Caco-2 (cell line): ENCODE measurements at regions not wholly inside any gene's neighbourhood (a gene's known extent, or its start where the extent isn't known, plus 50 kb on each side); places are given as distances from the start of the nearest gene placed in this dataset.

ENCODE experiments used
- BruUV-seq: library from RNA; stranded (reverse); fragments of 400-500 nt; replicated peaks from 2 replicates; lab custom pipeline; 2021; lab: Mats Ljungman, UMichigan
- CTCF ChIA-PET: fragments of 300-600 bp; sonication (Branson Sonifier 250); formaldehyde crosslinking; loops from one replicate; lab custom pipeline; 2022; ENCODE audit warnings: antibody characterized with exemption; lab: Charles Lee
- POLR2A ChIA-PET: fragments of 300-600 bp; sonication (Branson Sonifier 250); formaldehyde crosslinking; loops from one replicate; lab custom pipeline; 2022; ENCODE audit warnings: antibody characterized with exemption; lab: Charles Lee
- DNase-seq, 2 experiments: peaks; one replicate each; pipeline versions ENCODE4 v3.0.0 to v3.0.0-alpha.2; 2020 to 2022
- H3K27me3 ChIP-seq: replicated peaks from 2 replicates; pipeline ENCODE4 v1.6.0; 2011; ENCODE audit warnings: low read length; ENCODE audit not compliant: control insufficient read depth, insufficient read depth
- H3K36me3 ChIP-seq: 2 replicates; pipeline ENCODE4 v1.5.1; 2011; ENCODE audit warnings: low read length; ENCODE audit not compliant: control insufficient read depth, insufficient read depth
- H3K4me1 ChIP-seq: fragments of 250-450 bp; sonication (Bioruptor Pico); 2 replicates; pipeline ENCODE4 v1.5.1; 2020; ENCODE audit warnings: mild to moderate bottlenecking
- H3K4me3 ChIP-seq: 2 replicates; pipeline ENCODE4 v1.5.1; 2011; ENCODE audit warnings: low read depth, mild to moderate bottlenecking, control low read depth, low read length
- H3K9me3 ChIP-seq: fragments of 250-450 bp; sonication (Bioruptor Pico); 2 replicates; pipeline ENCODE4 v1.5.1; 2020; ENCODE audit warnings: mild to moderate bottlenecking, moderate library complexity
- H3K27ac Mint-ChIP-seq: one replicate; pipeline ENCODE4 v1.8.0; 2022; ENCODE audit warnings: mixed read lengths; ENCODE audit not compliant: unreplicated experiment
- H3K27me3 Mint-ChIP-seq: one replicate; pipeline ENCODE4 v1.8.0; 2022; ENCODE audit warnings: mixed read lengths; ENCODE audit not compliant: insufficient read depth, unreplicated experiment
- H3K36me3 Mint-ChIP-seq: one replicate; pipeline ENCODE4 v1.8.0; 2022; ENCODE audit warnings: mild to moderate bottlenecking, mixed read lengths; ENCODE audit not compliant: insufficient read depth, unreplicated experiment
- H3K4me1 Mint-ChIP-seq: one replicate; pipeline ENCODE4 v1.8.0; 2022; ENCODE audit warnings: low read depth, mixed read lengths; ENCODE audit not compliant: unreplicated experiment
- H3K4me3 Mint-ChIP-seq: one replicate; pipeline ENCODE4 v1.8.0; 2022; ENCODE audit warnings: mild to moderate bottlenecking, moderate library complexity, mixed read lengths; ENCODE audit not compliant: unreplicated experiment
- H3K9me3 Mint-ChIP-seq: one replicate; pipeline ENCODE4 v1.8.0; 2022; ENCODE audit warnings: mixed read lengths; ENCODE audit not compliant: unreplicated experiment
- CTCF ChIP-seq, 2 experiments: fragments of 200-600 bp in 1 of 2; IDR thresholded peaks; 1 replicate in 1 of 2; 2 replicates in 1 of 2; pipeline versions ENCODE4 v1.5.1 to v1.8.0; 2011 to 2022; ENCODE audit warnings: antibody characterized with exemption in 1 of 2, control low read depth in 1 of 2, inconsistent platforms in 1 of 2, low read depth in 1 of 2, low read length in 1 of 2, mild to moderate bottlenecking in 1 of 2, moderate library complexity in 1 of 2; ENCODE audit not compliant: insufficient read depth in 1 of 2, severe bottlenecking in 1 of 2, unreplicated experiment in 1 of 2
- intact Hi-C: fragments of 100-400 bp; cut with micrococcal nuclease; formaldehyde crosslinking; loops from one replicate; pipeline ENCODE4 v1.10.0; 2022; ENCODE audit not compliant: unreplicated experiment

GRCh38 chr2:125274718-125275117 is 1249.6 kb downstream of the CNTNAP5 start:
- Histone ChIP-seq H3K36me3 (no peaks in the 10 kb centered on the region), H3K4me3 (no peak overlapping the region), H3K27me3 (no peaks in the 10 kb centered on the region), H3K4me1 (no peaks in the 10 kb centered on the region), H3K9me3 (no peaks in the 10 kb centered on the region)
- Mint-ChIP-seq H3K27me3 (no peaks in the 10 kb centered on the region), H3K36me3 (no peaks in the 10 kb centered on the region), H3K4me3 (no peak overlapping the region), H3K4me1 (no peaks in the 10 kb centered on the region), H3K27ac (no peak overlapping the region), H3K9me3 (peaks cover 7% of the 10 kb centered on the region)
- CTCF ChIA-PET, result no interaction called here
- no TSS peak for BruUV-seq
- intact Hi-C loops, result no loop called here
- TF ChIP-seq CTCF (IDR thresholded peaks at IDR 0.05; ENCODE audit: insufficient read depth in 1 of 2, low read depth in 1 of 2, low read length in 1 of 2, severe bottlenecking in 1 of 2, unreplicated experiment in 1 of 2), result no peak
- no peak for DNase-seq
- POLR2A ChIA-PET, result no interaction called here

- H3K9me3 Mint-ChIP-seq, result peaks cover 7% of the 10 kb centered on the region
- POLR2A ChIA-PET, result no interaction called here
- H3K36me3 Mint-ChIP-seq, result no peaks in the 10 kb centered on the region
- H3K4me3 ChIP-seq, result no peak overlapping the region
- CTCF ChIA-PET, result no interaction called here
- H3K9me3 ChIP-seq, result no peaks in the 10 kb centered on the region
- intact Hi-C loops, result no loop called here
- H3K36me3 ChIP-seq, result no peaks in the 10 kb centered on the region
- H3K27me3 ChIP-seq, result no peaks in the 10 kb centered on the region
- TF ChIP-seq CTCF (IDR thresholded peaks at IDR 0.05; ENCODE audit: insufficient read depth in 1 of 2, low read depth in 1 of 2, low read length in 1 of 2, severe bottlenecking in 1 of 2, unreplicated experiment in 1 of 2), result no peak
- H3K27ac Mint-ChIP-seq, result no peak overlapping the region
- DNase-seq, result no peak
- no peak overlapping the region for H3K4me3 Mint-ChIP-seq
- H3K4me1 ChIP-seq, result no peaks in the 10 kb centered on the region
- no TSS peak for BruUV-seq
- no peaks in the 10 kb centered on the region for H3K27me3 Mint-ChIP-seq
- H3K4me1 Mint-ChIP-seq, result no peaks in the 10 kb centered on the region
Measured at GRCh38 chr2:125280265-125280664, 1255.2 kb downstream of the CNTNAP5 start.

- H3K4me3 ChIP-seq, result no peak overlapping the region
- Mint-ChIP-seq H3K4me3 (no peak overlapping the region), H3K27me3 (no peaks in the 10 kb centered on the region), H3K9me3 (peaks cover 7% of the 10 kb centered on the region), H3K36me3 (no peaks in the 10 kb centered on the region), H3K4me1 (no peaks in the 10 kb centered on the region), H3K27ac (no peak overlapping the region)
- no peaks in the 10 kb centered on the region for H3K36me3 ChIP-seq
- TF ChIP-seq CTCF (IDR thresholded peaks at IDR 0.05; ENCODE audit: insufficient read depth in 1 of 2, low read depth in 1 of 2, low read length in 1 of 2, severe bottlenecking in 1 of 2, unreplicated experiment in 1 of 2), result no peak
- no peak for DNase-seq
- POLR2A ChIA-PET, result no interaction called here
- no TSS peak for BruUV-seq
- intact Hi-C loops, result no loop called here
- H3K9me3 ChIP-seq, result no peaks in the 10 kb centered on the region
- CTCF ChIA-PET, result interaction anchor here (0.6 kb wide), 1 partner anchor 27 kb away, joined by 3 read pairs; no protein-coding TSS in a partner anchor
- no peaks in the 10 kb centered on the region for H3K4me1 ChIP-seq
- no peaks in the 10 kb centered on the region for H3K27me3 ChIP-seq
Measured at GRCh38 chr2:125281242-125281641, 1256.2 kb downstream of the CNTNAP5 start.
